ENCODE measurements at regions not wholly inside any gene's neighbourhood (a gene's known extent, or its start where the extent isn't known, plus 50 kb on each side); places are given as distances from the start of the nearest gene placed in this dataset.
"Not testable (repeated sequence)": the region's sequence is repeated elsewhere in the genome, so short reads cannot be mapped to it uniquely, and the experiment has no call there.

GRCh38 chr20:59469267-59470252 is 134.8 kb upstream of the PHACTR3 start:
- H3K4me3 Mint-ChIP-seq: no peak overlapping the region
- no peaks in the 10 kb centered on the region for H3K36me3 Mint-ChIP-seq
- peaks cover 23% of the 10 kb centered on the region for H3K27me3 Mint-ChIP-seq
- CTCF ChIA-PET: no interaction called here
- no peak overlapping the region for H3K27ac Mint-ChIP-seq
- DNase-seq: no peak
- H3K4me1 Mint-ChIP-seq: no peaks in the 10 kb centered on the region
- H3K9me3 Mint-ChIP-seq: no peaks in the 10 kb centered on the region

GRCh38 chr20:59470521-59470920 is 133.8 kb upstream of the PHACTR3 start:
- Mint-ChIP-seq H3K36me3 (no peaks in the 10 kb centered on the region), H3K9me3 (no peaks in the 10 kb centered on the region), H3K27me3 (peaks cover 15% of the 10 kb centered on the region), H3K4me3 (no peak overlapping the region), H3K4me1 (no peaks in the 10 kb centered on the region), H3K27ac (no peak overlapping the region)
- CTCF ChIA-PET: no interaction called here
- no peak for DNase-seq

GRCh38 chr20:59471653-59472421 is 132.5 kb upstream of the PHACTR3 start:
- H3K27me3 Mint-ChIP-seq: peaks cover 15% of the 10 kb centered on the region
- CTCF ChIA-PET: interaction anchor here (0.9 kb wide), 1 partner anchor 24 kb away, joined by 3 read pairs; no protein-coding TSS in a partner anchor

GRCh38 chr20:59473742-59474141 is 130.6 kb upstream of the PHACTR3 start:
- H3K4me1 Mint-ChIP-seq: no peaks in the 10 kb centered on the region
- DNase-seq: no peak
- H3K36me3 Mint-ChIP-seq: no peaks in the 10 kb centered on the region
- H3K27ac Mint-ChIP-seq: no peak overlapping the region
- no peaks in the 10 kb centered on the region for H3K9me3 Mint-ChIP-seq
- peaks cover 15% of the 10 kb centered on the region for H3K27me3 Mint-ChIP-seq
- no peak overlapping the region for H3K4me3 Mint-ChIP-seq
- CTCF ChIA-PET: no interaction called here

More at GRCh38 chr20:59471653-59472421, 132.5 kb upstream of the PHACTR3 start:
- Mint-ChIP-seq H3K4me3 (no peak overlapping the region), H3K9me3 (no peaks in the 10 kb centered on the region), H3K4me1 (no peaks in the 10 kb centered on the region), H3K27ac (no peak overlapping the region), H3K36me3 (no peaks in the 10 kb centered on the region)
- DNase-seq: no peak

- CTCF ChIA-PET: no interaction called here
- H3K36me3 Mint-ChIP-seq: no peaks in the 10 kb centered on the region
- H3K27me3 Mint-ChIP-seq: peaks cover 21% of the 10 kb centered on the region
- H3K4me1 Mint-ChIP-seq: peaks cover 3% of the 10 kb centered on the region
- no peak overlapping the region for H3K27ac Mint-ChIP-seq
- no peak overlapping the region for H3K4me3 Mint-ChIP-seq
- no peak for DNase-seq
- H3K9me3 Mint-ChIP-seq: no peaks in the 10 kb centered on the region
Measured at GRCh38 chr20:59481067-59481466, 123.3 kb upstream of the PHACTR3 start.

GRCh38 chr20:59481477-59482018 is 122.8 kb upstream of the PHACTR3 start:
- Mint-ChIP-seq H3K36me3 (no peaks in the 10 kb centered on the region), H3K4me3 (no peak overlapping the region), H3K27me3 (peaks cover 21% of the 10 kb centered on the region), H3K27ac (no peak overlapping the region), H3K4me1 (peaks cover 3% of the 10 kb centered on the region), H3K9me3 (no peaks in the 10 kb centered on the region)
- no peak for DNase-seq
- CTCF ChIA-PET: no interaction called here

GRCh38 chr20:59482351-59483187 is 121.8 kb upstream of the PHACTR3 start:
- CTCF ChIA-PET: no interaction called here
- no peak overlapping the region for H3K4me3 Mint-ChIP-seq
- peaks cover 3% of the 10 kb centered on the region for H3K4me1 Mint-ChIP-seq

GRCh38 chr20:59483481-59483880 is 120.9 kb upstream of the PHACTR3 start:
- DNase-seq: no peak
- Mint-ChIP-seq H3K27ac (no peak overlapping the region), H3K36me3 (no peaks in the 10 kb centered on the region), H3K27me3 (peaks cover 21% of the 10 kb centered on the region), H3K4me3 (no peak overlapping the region), H3K9me3 (no peaks in the 10 kb centered on the region), H3K4me1 (peaks cover 3% of the 10 kb centered on the region)
- CTCF ChIA-PET: no interaction called here

More at GRCh38 chr20:59482351-59483187, 121.8 kb upstream of the PHACTR3 start:
- H3K9me3 Mint-ChIP-seq: no peaks in the 10 kb centered on the region
- no peaks in the 10 kb centered on the region for H3K36me3 Mint-ChIP-seq
- no peak for DNase-seq
- peaks cover 21% of the 10 kb centered on the region for H3K27me3 Mint-ChIP-seq
- no peak overlapping the region for H3K27ac Mint-ChIP-seq

GRCh38 chr20:59484228-59484627 is 120.1 kb upstream of the PHACTR3 start:
- no peak overlapping the region for H3K27ac Mint-ChIP-seq
- no peak overlapping the region for H3K4me3 Mint-ChIP-seq
- CTCF ChIA-PET: interaction anchor here (1.2 kb wide), 1 partner anchor 12 kb away, joined by 3 read pairs; no protein-coding TSS in a partner anchor
- no peaks in the 10 kb centered on the region for H3K36me3 Mint-ChIP-seq
- no peaks in the 10 kb centered on the region for H3K9me3 Mint-ChIP-seq
- peaks cover 21% of the 10 kb centered on the region for H3K27me3 Mint-ChIP-seq
- H3K4me1 Mint-ChIP-seq: peaks cover 3% of the 10 kb centered on the region
- DNase-seq: no peak

- no peak for DNase-seq
- CTCF ChIA-PET: interaction anchor here (1.2 kb wide), 1 partner anchor 10 kb away, joined by 3 read pairs; no protein-coding TSS in a partner anchor
- Mint-ChIP-seq H3K9me3 (no peaks in the 10 kb centered on the region), H3K4me3 (no peak overlapping the region), H3K27me3 (peaks cover 14% of the 10 kb centered on the region), H3K36me3 (no peaks in the 10 kb centered on the region), H3K27ac (no peak overlapping the region), H3K4me1 (peaks cover 3% of the 10 kb centered on the region)
Measured at GRCh38 chr20:59485576-59486454, 118.5 kb upstream of the PHACTR3 start.

- H3K27ac Mint-ChIP-seq, H3K27me3 Mint-ChIP-seq, H3K4me1 Mint-ChIP-seq, DNase-seq, CTCF ChIA-PET, H3K9me3 Mint-ChIP-seq, H3K4me3 Mint-ChIP-seq, H3K36me3 Mint-ChIP-seq: not testable (repeated sequence)
Measured at GRCh38 chr20:59488459-59488858, 115.9 kb upstream of the PHACTR3 start.

GRCh38 chr20:59490196-59491004 is 113.9 kb upstream of the PHACTR3 start:
- CTCF ChIA-PET: interaction anchor here (0.7 to 1.2 kb wide), 2 partner anchors 623 to 1802 kb away, joined by 3 read pairs; no protein-coding TSS in a partner anchor
- DNase-seq, H3K27me3 Mint-ChIP-seq, H3K4me1 Mint-ChIP-seq, H3K4me3 Mint-ChIP-seq, H3K36me3 Mint-ChIP-seq, H3K27ac Mint-ChIP-seq, H3K9me3 Mint-ChIP-seq: not testable (repeated sequence)

Data from activated naive CD4-positive, alpha-beta T cell treated with anti-CD3 and anti-CD28 coated beads, Interleukin-2, amount 10 ng/mL, durations not matched to agents 7 days and 5 days (primary cell).